Stimulated activated CD4-positive, alpha-beta T cell treated with anti-CD3 and anti-CD28 coated beads, TNF-alpha, amount 100 ng/mL, for 48 hours (primary cell): ENCODE measurements at regions not wholly inside any gene's neighbourhood (a gene's known extent, or its start where the extent isn't known, plus 50 kb on each side); places are given as distances from the start of the nearest gene placed in this dataset.

Experiments
- DNase-seq, 3 donors: peaks; one replicate each; pipeline ENCODE4 v3.0.0-alpha.2; 2020; ENCODE audit warnings: low read depth in 3 of 3

DNA sequence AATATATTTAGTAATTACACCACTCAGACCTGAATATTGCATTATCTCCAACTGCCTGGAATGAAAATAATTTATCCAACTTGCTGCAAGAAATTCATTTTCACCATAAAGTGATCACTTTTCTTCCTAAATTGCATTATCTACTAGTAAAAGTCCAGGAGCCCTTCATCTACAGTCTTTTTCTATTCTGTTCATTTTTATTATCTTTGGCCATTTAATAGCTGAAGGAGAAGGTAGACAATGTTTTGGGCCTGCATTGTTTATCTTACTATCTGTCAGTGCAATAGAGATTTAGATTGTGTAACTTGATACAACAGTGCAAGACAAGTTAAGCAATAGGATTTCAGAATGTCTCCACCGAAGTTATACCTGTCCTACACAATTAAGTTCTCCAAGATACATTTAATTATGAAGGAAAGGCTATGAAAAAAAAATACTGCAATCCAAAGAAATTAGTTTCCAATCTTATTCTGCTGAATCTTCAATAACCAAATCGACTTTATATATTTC is 1339.7 kb upstream of the CDH6 start:
- no peak for DNase-seq

- no peak for DNase-seq
These were observed 1341.2 kb upstream of the CDH6 start for GRCh38 chr5:29852329-29852728.

GRCh38 chr5:29845206-29845605 is 1348.3 kb upstream of the CDH6 start:
- no peak for DNase-seq

DNA sequence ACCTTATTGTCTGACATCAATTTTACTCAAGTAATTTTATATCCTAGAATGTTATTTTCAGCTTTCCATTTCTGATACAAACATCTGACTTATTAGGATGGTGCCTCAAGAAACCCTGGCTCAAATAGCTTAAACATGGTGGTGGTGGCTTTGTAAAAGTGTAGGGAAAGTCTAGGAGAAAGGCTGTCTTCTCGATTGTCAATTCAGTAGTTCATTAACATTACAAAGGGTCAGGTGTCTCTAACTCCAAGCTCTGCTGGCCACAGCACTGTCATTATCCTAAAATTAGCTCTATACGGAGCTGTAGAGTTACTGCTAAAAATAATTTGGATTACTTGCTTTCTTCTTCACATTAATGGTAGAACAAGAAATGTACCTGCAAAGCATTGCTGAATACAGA is 1360.1 kb upstream of the CDH6 start:
- no peak for DNase-seq

GRCh38 chr5:29822521-29822920 is 1371.0 kb upstream of the CDH6 start:
- DNase-seq: no peak

GRCh38 chr5:29811914-29812679 is 1381.4 kb upstream of the CDH6 start:
- DNase-seq: no peak

GRCh38 chr5:29805804-29806203 is 1387.7 kb upstream of the CDH6 start:
- no peak for DNase-seq

DNA sequence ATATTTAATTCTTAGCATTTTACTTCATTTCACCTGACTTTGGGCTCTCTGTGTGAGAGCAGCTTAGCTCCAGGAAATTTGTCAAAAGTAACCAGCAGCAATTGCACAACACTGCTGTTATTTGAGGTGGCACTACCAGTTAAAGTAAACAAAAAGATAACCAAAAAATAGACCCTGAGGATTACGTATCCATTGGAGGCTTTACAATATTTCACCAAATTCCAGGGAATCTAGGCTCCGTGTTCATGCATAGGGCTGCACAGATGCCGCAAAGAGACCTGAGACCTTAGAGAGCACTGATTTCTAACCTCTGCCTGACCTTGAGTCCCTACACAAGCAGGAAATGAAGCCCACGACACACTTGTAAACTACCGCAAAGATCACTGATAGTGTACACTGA is 1392.7 kb upstream of the CDH6 start:
- no peak for DNase-seq

DNA sequence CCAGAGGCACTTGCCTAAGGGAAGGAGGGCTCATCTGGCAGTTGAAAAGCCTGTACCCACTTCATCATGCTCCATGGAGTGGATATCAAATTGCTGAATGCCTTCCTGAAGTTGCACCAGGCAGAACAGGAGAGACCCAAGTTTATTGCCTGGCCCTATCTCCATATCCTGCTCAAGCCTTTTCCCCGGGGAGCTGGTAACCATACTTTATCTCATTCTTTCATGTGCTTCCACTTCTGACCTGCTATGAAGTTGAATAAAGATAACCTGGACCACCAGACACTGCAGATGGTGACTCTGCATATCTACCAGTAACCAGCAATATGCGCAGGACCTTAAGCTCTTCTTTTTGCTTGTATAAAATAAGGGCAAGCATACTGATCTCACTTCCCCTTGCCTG is 1397.5 kb upstream of the CDH6 start:
- DNase-seq: no peak

- no peak for DNase-seq
These were observed 1398.3 kb upstream of the CDH6 start for GRCh38 chr5:29795096-29795652.

DNA sequence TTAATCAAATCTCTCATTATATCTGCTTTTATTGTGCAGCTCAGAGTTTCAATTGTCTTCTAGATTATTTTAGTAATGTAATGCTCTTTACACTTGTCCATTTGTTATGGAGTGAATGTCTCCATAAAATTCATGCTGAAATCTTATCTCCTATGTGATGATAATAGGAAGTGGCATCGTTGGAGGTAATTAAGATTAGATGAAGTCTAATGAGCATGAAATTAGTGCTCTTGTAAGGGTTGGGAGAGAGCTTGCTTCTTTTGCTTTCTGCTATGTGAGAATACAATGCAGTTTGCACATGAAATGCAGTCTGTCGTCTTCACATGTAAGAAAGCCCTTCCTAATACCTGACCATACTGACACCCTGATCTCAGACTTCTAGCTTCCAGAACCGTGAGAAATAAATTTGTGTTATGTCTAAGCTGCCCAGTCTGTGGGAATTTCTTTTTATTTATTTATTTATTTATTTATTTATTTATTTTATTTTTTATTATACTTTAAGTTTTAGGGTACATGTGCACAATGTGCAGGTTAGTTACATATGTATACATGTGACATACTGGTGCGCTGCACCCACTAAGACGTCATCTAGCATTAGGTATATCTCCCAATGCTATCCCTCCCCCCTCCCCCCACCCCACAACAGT is 1399.2 kb upstream of the CDH6 start:
- no peak for DNase-seq

GRCh38 chr5:29790281-29790680 is 1403.2 kb upstream of the CDH6 start:
- no peak for DNase-seq

GRCh38 chr5:29780401-29780800 is 1413.1 kb upstream of the CDH6 start:
- no peak for DNase-seq

- no peak for DNase-seq
These were observed 1414.3 kb upstream of the CDH6 start for GRCh38 chr5:29779141-29779540.

- no peak for DNase-seq
These were observed 1416.1 kb upstream of the CDH6 start for GRCh38 chr5:29777373-29777772.

GRCh38 chr5:29770936-29771335 is 1422.5 kb upstream of the CDH6 start:
- no peak for DNase-seq

- DNase-seq: no peak
These were observed 1424.0 kb upstream of the CDH6 start for GRCh38 chr5:29769474-29769873.

DNA sequence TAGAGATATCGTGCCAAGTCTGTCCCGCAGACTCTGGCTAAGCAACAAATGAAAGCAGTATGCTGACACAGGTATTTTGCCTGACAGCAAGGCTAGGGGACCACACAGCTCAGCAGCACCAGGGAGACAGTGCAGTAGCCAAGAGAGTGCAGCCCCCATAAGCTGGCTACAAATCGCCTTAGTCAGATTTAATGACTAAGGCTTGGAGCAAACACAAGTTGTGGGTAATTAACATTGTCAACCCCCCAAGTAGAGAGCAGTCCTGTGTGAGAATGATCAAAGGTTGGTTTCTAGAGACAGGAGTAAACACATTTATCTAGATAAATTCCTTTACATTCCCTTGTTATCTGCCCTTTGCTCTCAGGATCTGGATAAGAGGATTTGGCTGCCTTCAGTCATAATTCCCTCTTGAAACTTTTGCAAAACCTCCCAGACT is 1434.5 kb upstream of the CDH6 start:
- DNase-seq: no peak

- DNase-seq: no peak
These were observed 1443.0 kb upstream of the CDH6 start for GRCh38 chr5:29750453-29750852.

DNA sequence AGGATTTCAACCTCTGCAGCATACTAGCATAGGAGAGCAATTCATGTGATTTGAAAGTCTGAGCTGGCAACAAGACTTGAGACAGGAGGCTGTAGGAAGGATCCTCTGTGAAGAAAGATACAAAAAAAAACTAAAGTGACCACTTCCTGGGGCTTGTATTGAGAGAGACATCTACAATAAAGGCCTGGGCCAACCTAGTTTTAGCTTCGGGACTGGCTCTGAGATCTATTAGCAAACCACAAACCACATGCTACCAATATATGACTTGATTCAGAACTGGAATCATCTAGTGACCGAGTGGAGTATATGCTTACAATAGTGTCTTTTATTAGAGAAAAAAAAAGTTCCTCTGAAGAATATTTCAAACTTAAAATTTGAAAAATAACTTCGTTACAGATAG is 1448.9 kb upstream of the CDH6 start:
- DNase-seq: no peak

DNA sequence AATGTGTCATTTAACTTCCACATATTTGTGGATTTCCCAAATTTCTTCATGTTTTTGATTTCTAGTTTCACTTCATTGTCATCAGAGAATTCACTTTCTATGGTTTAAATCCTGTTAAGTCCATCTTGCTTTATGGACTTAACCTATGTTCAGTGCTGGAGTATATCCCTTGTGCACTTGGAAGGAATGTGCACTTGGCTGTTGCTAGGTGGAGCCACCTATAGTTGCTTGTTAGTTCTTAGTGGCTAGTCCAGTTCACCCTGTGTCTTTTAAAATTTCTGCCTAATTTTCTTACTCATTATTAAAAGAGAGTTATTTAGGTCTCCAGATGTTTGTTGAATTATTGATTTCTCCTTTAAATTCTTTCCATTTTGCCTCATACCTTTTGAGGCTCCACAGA is 1472.5 kb upstream of the CDH6 start:
- DNase-seq: no peak

GRCh38 chr5:29719171-29719570 is 1474.3 kb upstream of the CDH6 start:
- no peak for DNase-seq

GRCh38 chr5:29715167-29715566 is 1478.3 kb upstream of the CDH6 start:
- no peak for DNase-seq
